ENCODE measurements at regions not wholly inside any gene's neighbourhood (a gene's known extent, or its start where the extent isn't known, plus 50 kb on each side); places are given as distances from the start of the nearest gene placed in this dataset.

- DNase-seq = no peak
Measured at GRCh38 chr17:13939222-13939621, 130.1 kb upstream of the COX10 start.

GRCh38 chr17:13940858-13941665, 128.2 kb upstream of the COX10 start:
- no peak for DNase-seq

DNA sequence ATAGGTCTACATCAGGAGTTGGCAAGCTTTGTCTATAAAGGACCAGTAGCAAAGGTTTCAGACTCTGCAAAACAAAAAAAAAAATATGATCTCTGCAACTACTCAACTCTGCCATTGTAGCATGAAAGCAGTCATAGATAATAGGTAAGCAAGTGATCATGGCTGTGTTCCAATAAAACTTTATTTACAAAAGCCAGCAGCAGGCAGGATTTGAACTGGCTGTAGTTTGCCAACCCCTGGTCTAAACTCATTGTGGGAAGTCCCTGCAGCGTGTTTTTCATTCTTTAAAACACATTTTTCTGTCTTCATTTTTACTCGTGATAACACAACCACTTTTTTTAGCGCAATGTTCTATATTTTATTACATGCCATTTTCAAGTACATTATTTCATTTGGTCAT, 127.5 kb upstream of the COX10 start:
- no peak for DNase-seq

GRCh38 chr17:13943909-13944308, 125.4 kb upstream of the COX10 start:
- no peak for DNase-seq

- DNase-seq = no peak
Measured at GRCh38 chr17:13947499-13947898, 121.8 kb upstream of the COX10 start.

DNA sequence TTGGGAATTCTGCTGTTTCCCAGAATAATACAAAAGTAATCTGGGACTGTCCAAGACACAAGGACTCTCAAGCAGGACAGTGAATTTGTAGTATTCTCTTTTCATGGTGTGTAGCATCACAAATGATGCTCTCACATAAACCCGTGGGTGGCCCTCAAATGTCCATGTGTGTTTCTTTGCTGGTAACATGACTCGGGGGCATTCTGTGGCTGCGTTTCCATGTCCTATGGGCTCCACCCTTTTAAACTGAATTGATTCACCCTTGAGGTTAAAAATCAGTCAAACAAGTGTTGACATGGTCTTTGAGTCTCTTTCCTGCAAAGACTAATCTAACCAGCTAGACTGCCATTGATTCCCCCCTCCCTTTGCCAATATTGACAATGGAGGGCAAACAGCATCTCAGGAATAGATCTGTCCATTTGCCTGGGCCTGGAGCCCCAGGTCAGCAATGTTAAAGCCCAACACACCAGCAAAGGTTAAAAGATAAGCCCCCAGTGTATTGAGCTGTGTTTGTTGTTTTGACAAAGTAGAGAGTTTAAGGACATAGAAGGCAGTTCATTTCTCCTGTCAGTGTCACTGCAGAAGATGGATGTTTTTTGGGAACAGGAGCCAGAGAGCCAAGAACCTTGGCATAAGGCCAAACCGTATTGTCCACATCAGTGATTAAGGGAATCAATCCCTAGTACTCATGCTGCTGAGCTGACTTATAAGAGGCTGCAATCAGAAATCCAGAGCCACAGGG, 117.1 kb upstream of the COX10 start:
- no peak for DNase-seq

- DNase-seq = no peak
Measured at GRCh38 chr17:13953841-13954240, 115.5 kb upstream of the COX10 start.

- DNase-seq = no peak
Measured at GRCh38 chr17:13957636-13958035, 111.7 kb upstream of the COX10 start.

DNA sequence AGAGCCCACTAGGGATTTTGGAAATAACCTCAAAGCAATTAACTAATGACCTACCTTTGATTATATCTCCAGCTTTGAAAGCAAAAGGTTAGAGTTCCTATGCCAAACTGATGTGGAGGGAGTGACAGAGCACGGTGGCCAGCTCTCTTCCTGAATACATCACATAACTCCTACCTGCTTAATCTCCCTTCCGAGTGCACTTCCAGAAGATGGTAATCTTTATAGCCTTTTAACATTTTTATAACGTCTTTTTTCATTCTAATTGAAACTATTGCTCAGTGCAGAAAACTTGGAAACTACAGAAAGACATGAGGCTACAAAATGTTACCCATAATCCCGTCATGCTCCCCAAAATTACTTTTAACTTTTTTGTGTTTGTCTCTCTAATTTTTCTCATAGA, 110.5 kb upstream of the COX10 start:
- DNase-seq = no peak

- DNase-seq = no peak
Measured at GRCh38 chr17:13961265-13961664, 108.0 kb upstream of the COX10 start.

DNA sequence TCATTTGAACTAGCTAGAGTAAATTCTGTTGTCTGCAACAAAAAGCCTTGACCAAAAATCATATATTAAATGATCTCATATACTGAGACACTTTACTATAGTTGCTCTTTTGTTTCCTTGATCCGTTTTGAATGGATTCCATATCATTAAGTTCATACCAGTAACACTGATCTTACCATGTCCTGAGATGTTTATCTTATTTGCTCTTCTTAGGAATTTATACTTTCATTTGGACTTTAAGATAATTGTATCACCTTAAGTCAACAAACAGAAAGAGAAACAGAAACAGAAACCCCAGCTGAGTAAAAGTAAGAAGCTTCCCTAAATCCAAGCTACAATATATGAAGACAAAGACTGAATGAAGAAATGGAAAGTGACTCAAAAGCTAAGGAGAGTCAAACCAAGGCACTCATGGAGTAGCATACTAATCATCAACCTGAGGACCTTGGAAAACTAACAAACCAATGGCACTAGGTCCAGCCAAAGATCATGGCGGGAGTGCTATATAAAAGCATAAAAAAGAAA, 106.5 kb upstream of the COX10 start:
- DNase-seq = peak in 1 of 5 donors; percentile 4

DNA sequence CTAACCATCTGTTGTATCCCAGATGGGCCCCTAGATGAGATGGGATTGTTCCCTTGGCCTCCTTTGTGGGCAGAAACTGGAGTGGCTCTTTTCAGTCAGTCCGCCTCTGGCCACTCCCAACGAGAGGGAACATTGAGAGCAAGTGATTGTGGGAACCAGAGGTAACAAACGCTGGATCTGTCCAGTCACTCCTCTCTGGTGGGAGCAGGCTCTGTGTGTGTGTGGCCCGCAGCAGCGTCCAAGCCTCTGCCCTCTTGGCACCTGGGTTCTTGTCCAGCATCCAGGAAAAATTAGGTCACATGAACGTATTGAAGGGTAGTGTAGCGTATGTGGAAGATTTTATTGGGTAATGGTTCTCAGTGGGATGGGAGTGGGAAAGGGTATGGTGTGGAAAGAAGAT, 101.9 kb upstream of the COX10 start:
- DNase-seq = no peak

DNA sequence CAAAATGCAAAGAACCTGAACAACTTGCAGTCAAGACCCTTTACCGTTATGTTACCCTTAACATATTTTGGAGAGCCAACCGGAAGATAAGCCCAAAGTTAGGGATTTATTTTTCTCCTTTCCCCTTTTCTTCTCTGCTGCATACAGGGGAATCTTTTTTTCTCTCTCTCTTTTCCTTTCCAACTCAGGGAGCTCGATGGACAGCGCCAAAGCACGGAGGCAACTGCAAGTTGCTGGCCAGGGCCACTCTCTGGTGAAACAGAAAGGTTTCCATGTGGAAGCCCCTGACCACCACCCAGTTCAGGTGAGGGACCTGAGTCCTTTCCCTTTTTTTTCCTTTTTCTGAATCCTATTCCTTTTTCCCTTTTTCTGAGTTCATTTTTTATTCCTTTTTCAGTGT, 98.8 kb upstream of the COX10 start:
- DNase-seq = no peak

DNA sequence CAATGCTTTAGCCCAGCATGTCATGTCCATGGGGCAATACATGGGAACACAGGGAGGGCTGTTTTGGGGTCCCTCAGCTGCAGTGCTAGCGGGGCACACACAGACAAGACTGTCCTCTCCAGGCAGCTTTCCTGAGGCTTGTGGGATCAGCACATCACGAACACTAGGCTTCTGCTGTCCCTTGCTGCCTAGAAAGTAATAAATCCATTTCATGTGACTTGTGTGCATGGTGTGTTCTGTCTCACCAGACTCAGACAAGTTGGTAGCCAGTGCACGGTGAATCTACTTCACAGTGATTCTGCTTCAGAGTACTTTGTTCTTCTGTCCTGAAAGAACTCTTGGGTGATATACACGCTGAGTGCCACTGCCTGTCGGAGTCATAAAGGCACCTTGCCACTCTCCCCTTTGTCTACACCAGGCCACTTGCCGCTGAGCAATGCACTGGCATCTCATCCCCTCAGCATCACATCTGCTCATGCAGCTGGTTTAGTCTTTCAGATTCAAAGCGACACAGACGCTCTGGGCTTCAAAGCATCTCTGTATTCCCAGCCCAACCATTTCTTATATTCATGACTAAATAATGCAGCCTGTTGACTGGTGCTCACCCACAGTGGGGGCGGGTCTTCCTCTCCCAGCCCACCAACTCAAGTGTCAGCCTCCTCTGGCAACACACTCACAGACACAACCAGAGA, 95.2 kb upstream of the COX10 start:
- no peak for DNase-seq

- DNase-seq = no peak
Measured at GRCh38 chr17:13977837-13978236, 91.5 kb upstream of the COX10 start.

GRCh38 chr17:13978478-13978877, 90.8 kb upstream of the COX10 start:
- DNase-seq = peak in 1 of 5 donors; percentile 10

GRCh38 chr17:13981881-13982280, 87.4 kb upstream of the COX10 start:
- no peak for DNase-seq

DNA sequence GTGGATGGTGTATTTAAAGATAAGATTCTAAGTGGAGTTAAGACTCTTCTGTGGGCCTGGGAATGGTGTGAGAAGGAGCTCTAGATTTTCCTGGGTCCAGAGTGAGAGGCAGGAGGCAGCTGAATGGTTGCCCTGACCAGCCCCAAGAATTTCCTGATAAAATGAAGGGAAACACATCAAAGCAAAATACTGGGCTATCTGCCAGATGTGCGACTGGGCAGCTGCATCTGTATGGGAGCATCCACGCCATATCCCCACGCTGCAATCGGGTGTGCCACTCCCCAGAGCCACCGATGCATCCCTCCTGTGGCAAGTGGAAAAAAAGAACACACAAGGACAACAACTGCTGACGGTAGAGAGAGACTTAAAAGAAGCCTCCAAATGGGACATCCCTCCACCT, 84.3 kb upstream of the COX10 start:
- DNase-seq = no peak

DNA sequence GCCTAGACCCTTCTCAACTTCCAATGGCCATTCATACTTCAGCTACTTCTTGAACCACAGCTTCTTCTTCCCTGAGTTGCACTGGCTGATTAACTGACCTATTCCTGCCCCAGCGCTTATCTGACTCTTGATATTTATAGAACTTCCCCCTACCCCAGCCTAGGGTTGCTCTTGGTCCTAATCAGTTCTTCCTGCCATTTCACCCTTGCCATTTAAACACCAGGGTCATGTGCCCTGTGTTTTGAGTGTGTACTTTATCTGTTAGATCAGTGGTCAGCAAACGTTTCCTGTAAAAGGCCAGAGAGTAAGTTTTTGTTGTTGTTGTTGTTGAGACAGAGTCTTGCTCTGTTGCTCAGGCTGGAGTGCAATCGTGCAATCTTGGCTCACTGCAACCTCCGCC, 82.4 kb upstream of the COX10 start:
- DNase-seq = no peak

GRCh38 chr17:13989138-13989537, 80.2 kb upstream of the COX10 start:
- no peak for DNase-seq

GRCh38 chr17:13993106-13993505, 76.2 kb upstream of the COX10 start:
- DNase-seq = no peak

DNA sequence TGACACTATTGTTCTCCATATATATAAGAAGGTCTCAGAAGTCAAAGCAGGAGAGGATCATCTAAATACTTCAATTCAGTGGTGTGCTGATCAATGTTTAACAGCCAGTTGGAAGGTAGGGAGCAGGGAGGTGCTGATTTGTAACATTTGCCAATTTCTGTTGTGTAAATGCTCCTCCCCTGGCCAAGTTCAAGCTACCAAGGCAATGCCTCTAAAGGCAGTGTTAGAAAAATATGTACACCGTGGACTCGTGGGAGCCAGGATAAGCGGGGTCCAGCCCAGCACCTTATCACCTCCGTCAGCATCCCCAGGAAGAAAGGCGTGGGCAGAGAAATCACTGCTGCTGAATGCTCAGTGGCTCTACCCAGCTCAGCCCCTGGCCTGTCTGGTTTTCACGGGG, 75.3 kb upstream of the COX10 start:
- DNase-seq = no peak

DNA sequence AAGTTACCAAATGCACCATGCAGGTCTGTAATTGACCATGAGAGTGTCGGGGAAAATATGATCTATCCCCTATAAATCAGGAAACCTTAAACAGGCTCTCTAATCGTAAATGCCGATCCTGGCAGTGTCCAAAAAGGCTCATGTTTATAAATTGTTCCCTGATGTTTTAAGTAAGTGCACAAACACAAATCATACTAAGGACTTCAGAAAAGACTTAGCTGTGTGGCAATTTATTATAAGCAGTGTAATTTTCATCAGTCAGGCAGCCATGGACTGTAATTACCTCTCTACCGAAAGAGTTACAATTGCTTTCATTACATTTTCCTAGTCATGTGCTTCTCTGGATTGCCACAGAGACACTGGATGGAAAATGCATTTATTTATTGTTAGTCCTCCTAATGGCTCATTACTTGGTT, 73.4 kb upstream of the COX10 start:
- no peak for DNase-seq

GRCh38 chr17:13996276-13996675, 73.0 kb upstream of the COX10 start:
- DNase-seq = no peak

Data from T-helper 1 cell (primary cell).